ENCODE measurements at regions not wholly inside any gene's neighbourhood (a gene's known extent, or its start where the extent isn't known, plus 50 kb on each side); places are given as distances from the start of the nearest gene placed in this dataset.

DNA sequence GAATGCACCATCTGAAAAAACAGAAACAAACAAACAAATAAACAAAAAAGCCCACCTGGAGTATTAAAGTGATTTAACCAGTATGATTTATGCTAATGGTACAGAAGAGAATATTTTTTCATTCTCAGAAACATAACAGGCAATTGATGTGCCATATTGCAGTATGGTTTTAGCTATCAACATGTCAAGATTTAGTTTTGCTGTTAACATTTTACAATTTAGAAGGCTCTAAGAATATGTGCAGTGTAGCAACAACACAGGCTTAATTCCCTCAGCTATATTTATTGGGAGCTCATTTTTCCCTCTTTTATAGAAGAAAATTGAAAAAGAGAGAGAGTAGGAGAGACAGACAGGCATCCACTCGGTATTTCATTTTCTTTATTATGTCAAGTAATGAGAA is 1022.7 kb upstream of the CITED2 start:
- in situ Hi-C loops (cut with MboI; ENCODE audit: low pct_unique_long_range_greater_than_20kb, low sequenced_read_pairs, unreplicated experiment) = no loop called here
- no peak for DNase-seq (ENCODE audit: low spot score)
- TF ChIP-seq, protein P1, sequence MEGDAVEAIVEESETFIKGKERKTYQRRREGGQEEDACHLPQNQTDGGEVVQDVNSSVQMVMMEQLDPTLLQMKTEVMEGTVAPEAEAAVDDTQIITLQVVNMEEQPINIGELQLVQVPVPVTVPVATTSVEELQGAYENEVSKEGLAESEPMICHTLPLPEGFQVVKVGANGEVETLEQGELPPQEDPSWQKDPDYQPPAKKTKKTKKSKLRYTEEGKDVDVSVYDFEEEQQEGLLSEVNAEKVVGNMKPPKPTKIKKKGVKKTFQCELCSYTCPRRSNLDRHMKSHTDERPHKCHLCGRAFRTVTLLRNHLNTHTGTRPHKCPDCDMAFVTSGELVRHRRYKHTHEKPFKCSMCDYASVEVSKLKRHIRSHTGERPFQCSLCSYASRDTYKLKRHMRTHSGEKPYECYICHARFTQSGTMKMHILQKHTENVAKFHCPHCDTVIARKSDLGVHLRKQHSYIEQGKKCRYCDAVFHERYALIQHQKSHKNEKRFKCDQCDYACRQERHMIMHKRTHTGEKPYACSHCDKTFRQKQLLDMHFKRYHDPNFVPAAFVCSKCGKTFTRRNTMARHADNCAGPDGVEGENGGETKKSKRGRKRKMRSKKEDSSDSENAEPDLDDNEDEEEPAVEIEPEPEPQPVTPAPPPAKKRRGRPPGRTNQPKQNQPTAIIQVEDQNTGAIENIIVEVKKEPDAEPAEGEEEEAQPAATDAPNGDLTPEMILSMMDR (IDR thresholded peaks at IDR 0.05; ENCODE audit: extremely low read depth, insufficient read depth, missing control alignments) = no peak

DNA sequence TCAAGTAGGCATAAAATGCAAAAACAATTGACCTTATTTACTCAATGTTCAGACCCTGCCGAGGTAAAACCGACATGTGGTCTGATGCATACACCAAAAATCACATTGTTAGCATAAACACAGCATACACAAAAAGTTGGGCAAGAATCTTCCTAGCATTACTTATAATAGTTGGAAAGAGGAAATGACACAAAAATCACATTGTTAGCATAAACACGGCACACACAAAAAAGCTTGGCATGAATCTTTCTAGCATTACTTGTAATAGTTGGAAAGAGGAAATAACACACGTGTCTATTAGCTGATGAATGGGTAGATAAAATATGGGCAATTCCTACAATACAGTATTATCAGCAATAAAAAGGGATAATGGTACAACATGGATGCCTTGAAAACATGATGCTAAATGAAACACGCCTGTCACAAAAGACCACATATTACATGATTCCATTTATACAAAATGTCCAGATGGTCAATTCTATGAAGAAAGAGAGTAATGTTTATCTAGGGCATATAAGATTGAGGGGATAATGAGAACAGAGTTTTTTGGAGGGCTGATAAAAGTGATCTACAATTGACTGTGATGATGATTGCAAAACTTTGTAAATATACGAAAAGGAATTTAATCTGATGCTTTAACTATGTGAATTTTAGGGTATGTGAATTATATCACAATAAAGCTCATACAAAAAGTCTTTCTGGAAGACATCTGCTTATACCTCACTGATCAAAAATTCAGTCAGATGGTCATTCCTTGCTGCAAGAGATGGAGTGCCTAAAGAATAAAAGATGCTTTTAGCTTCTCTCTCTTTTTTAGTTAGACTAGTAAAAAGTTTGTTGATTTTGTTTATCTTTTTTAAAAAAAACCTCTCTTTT is 1019.5 kb upstream of the CITED2 start:
- in situ Hi-C loops (cut with MboI; ENCODE audit: low pct_unique_long_range_greater_than_20kb, low sequenced_read_pairs, unreplicated experiment) = no loop called here
- TF ChIP-seq, protein P1 (IDR thresholded peaks at IDR 0.05; ENCODE audit: extremely low read depth, insufficient read depth, missing control alignments) = no peak
- DNase-seq (ENCODE audit: low spot score) = no peak

DNA sequence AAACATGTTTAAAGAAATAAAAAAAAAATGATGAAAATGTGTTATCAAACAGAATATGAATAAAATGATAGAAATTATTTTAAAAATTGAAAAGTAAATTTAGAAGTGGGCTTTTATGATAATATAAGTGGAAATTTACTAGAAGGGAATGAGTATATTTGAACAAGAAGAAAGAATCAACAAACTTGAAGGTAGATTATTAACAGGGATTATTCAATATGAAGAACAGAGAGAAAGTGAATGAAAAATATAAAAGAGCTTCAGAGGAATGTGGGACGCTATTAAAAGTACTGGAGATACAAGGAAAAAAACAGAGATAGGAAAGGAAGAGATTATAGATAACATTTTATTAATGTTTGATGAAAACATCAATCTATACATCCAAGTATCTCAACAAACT is 1014.4 kb upstream of the CITED2 start:
- in situ Hi-C loops (cut with MboI; ENCODE audit: low pct_unique_long_range_greater_than_20kb, low sequenced_read_pairs, unreplicated experiment) = no loop called here
- no peak for DNase-seq (ENCODE audit: low spot score)

DNA sequence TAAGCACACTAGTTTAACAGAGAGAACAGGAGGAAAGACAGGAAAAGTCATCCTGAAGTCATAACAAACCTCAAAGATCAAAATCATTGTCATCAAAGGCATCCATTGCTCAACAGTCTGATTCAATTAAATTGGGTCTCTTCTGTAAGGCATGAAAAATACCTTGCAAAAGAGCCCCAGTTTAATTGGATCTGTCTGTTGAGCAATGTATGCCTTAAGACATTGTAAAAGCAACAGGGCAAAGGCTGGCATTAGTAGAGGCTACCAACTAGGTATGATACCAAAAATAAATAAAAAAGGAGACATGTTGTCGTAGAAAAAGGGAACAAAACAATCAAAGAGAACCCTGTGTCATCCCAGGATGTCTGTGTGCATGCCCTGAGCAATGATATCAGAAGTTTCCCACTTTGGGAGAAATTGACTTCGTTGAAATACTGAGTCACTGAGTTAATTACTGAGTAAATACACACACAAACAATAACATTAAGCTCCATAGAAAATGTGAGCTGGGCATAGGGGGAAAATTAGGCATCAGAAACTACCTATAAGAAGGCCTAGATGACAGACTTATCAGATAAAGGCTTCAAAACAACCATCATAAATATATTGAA is 1013.8 kb upstream of the CITED2 start:
- in situ Hi-C loops (cut with MboI; ENCODE audit: low pct_unique_long_range_greater_than_20kb, low sequenced_read_pairs, unreplicated experiment) = no loop called here
- no peak for DNase-seq (ENCODE audit: low spot score)
- TF ChIP-seq, protein P1 (IDR thresholded peaks at IDR 0.05; ENCODE audit: extremely low read depth, insufficient read depth, missing control alignments) = no peak

More for the DNA sequence above, 1014.4 kb upstream of the CITED2 start:
- TF ChIP-seq, protein P1 (IDR thresholded peaks at IDR 0.05; ENCODE audit: extremely low read depth, insufficient read depth, missing control alignments) = no peak

DNA sequence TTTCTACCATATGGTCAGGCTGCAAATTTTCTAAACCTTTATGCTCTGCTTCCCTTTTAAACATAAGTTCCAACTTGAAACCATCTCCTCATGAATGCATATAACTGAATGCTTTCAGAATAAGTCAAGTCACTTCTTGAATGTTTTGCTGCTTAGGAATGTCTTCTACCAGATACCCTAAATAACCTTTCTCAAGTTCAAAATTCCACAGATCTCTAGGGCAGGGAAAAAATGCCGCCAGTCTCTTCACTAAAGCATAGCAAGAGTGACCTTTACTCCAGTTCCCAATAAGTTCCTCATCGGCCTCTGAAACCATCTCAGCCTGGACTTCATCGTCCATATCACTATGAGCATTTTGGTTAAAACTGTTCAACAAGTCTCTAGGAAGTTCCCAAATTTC is 1011.2 kb upstream of the CITED2 start:
- in situ Hi-C loops (cut with MboI; ENCODE audit: low pct_unique_long_range_greater_than_20kb, low sequenced_read_pairs, unreplicated experiment) = no loop called here
- TF ChIP-seq, protein P1 (IDR thresholded peaks at IDR 0.05; ENCODE audit: extremely low read depth, insufficient read depth, missing control alignments) = no peak
- no peak for DNase-seq (ENCODE audit: low spot score)

DNA sequence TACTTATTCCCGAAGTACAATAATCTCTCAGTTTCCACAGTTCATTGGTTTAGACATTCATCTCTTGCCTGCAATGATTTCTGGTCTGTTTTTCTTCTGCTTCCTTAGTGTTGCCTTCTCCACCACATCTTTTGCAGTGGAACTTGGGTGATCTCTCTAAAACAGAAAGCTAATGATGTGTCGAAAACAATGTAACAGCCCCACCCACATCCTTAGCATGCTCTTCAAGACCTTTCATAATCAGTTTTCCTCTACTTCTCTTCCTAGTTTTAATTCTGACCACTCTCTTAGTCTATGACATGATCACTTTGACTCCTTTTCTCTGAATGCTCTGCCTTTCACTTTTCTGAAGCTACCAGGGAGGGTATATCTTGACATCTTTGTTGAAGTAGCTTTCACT is 1007.9 kb upstream of the CITED2 start:
- no peak for DNase-seq (ENCODE audit: low spot score)
- in situ Hi-C loops (cut with MboI; ENCODE audit: low pct_unique_long_range_greater_than_20kb, low sequenced_read_pairs, unreplicated experiment) = no loop called here
- TF ChIP-seq, protein P1 (IDR thresholded peaks at IDR 0.05; ENCODE audit: extremely low read depth, insufficient read depth, missing control alignments) = no peak
